HG03469 (cell line): ENCODE measurements at regions not wholly inside any gene's neighbourhood (a gene's known extent, or its start where the extent isn't known, plus 50 kb on each side); places are given as distances from the start of the nearest gene placed in this dataset.

ENCODE experiments used
- ATAC-seq: cut with Tn5 transposase; IDR thresholded peaks from one replicate; pipeline ENCODE4 v1.9.1; 2021; ENCODE audit warnings: mild to moderate bottlenecking, moderate library complexity, moderate number of reproducible peaks; ENCODE audit not compliant: unreplicated experiment

DNA sequence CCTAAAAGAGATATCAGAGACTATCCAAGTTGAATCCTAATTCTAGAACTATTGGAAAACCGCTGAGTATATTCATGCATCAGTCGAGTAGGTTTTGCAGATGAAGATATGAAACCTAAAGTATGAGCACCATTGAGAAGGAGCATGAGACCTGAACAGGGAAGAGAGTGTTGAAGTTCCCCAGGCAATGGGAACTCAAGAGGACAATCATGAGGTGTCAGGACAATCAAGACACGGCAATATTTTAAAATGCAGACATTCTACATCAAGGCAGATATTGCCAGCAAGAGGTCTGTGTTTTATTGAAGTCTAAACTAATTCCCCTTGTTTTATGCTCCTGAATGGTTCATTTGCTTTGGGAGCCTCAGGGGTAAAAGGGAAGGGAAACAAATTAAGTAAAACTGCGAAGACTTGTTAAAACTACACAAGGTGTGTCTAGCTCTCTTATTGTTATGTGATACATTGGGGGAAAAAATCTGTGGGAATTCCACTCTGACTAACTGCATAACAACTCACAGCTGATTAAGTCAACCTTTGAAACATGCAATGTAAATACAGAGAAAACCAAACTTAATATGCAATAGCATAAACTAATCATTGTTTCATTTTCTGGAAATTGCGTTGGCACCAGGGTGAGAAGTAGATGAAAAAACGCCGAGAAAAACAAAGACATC, 347.9 kb upstream of the ADGRL2 start:
- no peak for ATAC-seq

DNA sequence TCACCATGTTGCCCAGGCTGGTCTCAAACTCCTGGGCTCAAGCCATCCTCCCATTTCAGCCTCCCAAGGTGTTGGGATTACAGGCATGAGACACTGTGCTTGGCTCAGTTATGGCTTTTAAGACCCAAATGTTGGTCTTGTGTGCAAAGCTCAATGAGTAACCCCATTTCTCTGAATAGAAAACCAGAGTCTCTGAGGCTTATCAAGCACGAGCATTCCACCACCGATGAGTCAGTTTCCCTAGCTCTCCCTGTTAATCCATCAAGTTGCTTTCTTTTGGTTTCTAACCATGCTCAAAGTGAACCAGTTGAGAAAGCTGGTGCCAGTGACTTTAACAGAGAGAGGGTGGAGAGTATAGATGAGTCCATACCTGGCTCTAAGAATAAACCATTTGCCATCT, 350.9 kb upstream of the ADGRL2 start:
- no peak for ATAC-seq

DNA sequence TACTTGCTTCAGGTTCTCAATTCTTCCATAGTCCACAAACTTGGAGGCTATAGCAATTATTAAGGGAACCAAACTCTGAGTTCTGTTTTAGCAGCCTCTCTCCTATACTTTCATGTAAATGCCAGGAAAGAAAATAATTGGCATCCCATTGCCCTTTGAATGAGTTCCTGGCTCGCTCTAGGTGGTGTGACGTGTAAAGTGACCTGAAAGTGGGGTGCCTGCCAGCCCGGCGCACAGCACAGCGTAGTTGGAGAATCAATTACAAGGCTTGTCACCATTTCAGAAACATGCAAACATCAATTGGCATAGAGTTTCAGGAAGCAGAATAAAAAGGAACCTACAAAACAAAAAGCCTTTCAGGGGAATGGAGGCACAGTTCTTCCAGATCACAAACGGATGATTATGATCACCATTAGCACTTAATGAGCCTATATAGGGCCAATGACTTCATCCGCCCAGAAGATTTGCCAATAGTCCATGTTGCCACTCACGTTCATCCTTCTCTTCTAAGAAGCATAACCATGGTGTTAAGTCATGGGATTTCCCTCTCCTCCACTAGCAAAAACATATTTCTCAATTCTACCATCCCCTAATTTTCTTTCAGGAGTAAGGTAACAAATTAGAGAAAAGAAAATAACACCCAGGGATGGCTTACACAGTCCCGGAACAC, 354.6 kb upstream of the ADGRL2 start:
- ATAC-seq, result no peak

DNA sequence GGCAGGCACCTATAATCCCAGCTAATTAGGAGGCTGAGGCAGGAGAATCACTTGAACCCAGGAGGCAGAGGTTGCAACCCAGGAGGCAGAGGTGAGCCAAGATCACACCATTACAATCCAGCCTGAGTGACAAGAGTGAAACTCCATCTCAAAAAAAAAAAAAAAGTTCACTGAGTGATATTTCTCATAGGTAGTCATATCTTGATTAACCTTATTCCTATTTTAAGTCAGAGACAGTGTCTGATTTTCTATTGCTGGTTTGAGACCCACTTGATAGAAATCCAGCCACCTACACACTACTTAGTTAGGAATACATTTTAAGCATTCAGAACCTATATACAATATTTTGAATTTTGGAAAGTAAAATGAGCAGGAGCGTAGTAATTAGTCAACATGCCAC, 357.4 kb upstream of the ADGRL2 start:
- peak; percentile 32 for ATAC-seq

DNA sequence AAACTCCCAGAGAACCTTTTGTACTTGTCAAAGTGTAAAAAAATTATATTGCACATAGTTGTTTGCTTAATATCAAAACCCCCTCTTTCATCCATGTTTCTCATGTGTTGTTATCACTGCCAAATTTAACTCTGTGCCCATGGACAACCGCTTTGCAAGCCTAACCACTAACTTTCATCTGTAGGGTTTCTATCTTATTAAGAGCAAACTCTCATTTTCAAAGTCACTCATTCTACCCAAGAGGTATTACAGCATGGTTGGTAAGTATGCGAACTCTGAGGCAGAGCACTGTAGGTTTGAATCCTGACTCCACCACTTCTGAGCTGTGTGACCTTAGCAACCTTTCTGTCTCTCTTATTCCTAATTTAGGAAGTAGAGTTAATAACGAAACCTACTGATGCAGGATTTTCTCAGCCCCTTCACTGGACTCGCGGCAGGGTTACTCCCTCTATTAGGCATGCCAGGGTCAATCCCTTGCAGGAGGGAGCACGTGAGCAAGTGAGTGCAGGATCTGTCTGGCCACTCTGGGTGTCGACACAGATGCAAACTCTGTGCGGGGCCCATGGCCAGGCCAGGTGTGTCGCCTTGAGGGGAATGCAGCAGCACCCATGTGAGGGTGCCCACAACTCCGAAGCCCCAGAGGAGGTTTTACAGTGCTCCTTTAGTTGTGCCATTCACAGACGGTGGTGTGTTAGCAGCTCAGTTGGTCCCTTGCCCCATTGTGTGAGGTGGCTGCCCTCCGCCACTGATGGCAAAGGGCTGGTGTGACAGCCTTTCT, 361.5 kb upstream of the ADGRL2 start:
- ATAC-seq, result peak; percentile 43

DNA sequence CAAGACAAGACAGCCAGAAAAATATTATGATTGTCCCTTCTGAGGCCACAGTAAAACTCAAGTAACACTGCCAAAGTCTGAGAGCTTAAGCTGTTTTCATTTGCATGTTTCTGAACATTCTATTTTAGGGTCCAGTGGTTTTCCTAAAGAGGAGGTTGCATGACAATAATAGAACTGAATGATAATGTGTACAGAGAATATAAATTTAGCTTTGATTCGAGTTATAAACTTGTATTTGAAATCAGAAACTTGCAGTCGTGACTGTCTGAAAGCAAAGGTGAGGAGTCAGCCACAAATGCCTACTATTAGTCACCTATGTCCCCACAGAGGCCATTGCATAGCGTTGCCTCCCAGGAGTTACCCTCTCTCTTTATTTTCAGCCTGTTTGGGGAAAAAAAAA, 363.1 kb upstream of the ADGRL2 start:
- peak; percentile 73 for ATAC-seq

DNA sequence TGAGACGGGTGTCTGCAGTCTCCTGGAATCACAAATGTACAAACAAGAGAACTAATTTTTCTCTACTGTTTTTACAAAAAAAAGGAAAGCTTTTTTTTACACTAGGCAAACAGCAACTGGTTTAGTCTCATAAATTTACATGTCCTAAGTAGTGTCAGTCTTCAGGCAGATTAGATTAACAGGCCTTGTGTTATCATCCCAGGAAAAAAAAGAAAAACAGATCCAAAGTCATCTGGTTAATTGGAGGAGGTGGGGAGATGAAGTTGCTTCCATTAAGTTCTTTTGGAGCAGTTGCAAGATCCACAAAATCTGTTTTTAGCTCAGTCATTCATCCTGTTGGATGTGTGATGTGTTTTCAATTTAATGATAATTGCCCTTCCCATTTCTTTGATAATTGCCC, 363.5 kb upstream of the ADGRL2 start:
- no peak for ATAC-seq

DNA sequence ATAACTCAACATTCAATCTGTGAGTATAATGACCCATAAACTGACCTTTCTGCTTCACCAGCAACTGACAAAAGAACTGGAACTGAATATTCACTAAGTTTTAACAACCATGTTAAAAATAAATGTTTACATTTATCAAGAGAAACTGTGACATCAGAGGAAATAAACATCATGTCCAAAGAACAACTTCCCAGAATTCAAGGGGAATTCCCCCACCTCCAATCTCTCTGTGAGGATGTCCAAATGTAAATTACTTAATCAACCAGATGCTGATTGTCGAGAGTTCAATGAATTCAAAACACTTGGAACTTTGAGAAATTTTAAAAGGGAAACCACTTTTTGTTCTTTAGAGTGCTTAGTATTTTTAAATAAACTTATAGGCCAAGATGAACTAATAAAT, 365.6 kb upstream of the ADGRL2 start:
- no peak for ATAC-seq

DNA sequence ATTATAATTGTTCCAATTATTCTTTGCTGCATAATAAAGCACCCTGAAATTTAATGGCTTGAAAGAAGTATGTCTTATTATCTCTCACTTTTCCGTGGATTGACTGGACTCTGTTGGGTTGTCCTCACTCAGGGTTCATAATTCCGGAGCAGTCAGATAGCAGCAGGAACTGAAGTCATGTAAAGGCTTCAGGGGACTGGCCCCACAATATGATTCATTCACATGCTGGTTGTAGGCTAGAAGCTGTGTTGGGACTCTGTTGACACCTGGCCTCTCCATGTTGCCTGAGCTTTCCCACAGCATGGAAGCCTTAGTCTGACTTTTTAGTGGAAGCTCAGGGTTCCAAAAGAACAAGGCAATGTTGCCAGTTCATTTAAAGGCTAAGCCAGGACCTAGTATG, 367.1 kb upstream of the ADGRL2 start:
- no peak for ATAC-seq

DNA sequence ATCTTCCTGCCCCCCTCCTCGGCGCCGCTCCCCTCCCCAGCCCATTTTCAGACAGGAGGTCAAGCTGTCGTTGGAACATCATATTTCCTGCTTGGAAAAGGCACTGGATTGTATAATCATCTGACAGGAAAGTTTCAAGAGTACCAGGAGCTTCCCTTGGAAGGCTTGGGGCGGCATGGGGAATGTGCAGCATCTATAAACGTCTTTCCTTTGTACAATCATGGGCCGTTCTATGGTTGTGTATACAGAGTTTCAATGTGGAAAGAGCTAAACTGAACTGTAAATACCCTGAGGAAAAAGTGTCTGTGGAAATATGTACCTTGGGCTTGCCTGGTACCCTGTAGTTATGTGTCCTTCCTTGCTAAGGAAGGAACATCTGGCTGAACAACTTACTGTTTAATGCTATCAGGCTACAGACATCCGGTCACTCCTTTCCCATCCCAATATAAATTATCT, 368.1 kb upstream of the ADGRL2 start:
- ATAC-seq, result no peak

DNA sequence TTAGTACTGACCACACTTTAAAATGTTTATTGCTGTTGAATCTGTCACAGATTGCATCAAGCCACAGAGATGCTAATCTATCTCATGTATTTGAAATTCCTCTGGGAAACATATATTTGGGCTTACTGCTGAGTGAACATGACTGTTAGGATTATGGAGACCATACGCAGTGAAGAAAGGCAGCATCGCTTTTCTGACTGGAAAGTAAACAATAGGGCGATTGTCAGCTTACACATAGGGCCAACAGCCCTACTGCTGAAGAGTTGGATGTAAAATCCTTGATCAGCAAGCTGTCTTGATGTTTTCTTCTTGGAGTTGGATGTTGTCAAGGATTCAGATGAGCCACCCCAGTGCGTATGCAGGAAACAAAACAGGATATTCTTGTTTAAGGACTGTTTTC, 368.7 kb upstream of the ADGRL2 start:
- ATAC-seq, result no peak

DNA sequence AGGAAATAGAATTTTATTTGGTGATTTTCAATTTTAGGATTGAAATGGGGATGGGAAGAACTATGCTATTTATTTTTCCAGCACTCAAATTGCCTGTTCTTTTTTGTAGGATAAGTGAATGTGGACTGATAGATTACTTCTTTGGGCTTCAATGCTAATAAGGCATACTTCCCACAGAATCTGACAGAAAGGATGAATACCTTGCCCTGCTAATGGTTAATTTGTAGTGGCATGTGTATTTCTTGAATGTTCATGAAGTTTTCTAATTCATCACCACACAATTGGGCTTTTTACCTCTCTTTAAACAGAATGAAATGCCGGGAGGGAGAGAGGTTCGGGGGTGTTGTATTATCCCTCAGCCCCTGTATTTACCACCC, 369.1 kb upstream of the ADGRL2 start:
- ATAC-seq, result no peak

DNA sequence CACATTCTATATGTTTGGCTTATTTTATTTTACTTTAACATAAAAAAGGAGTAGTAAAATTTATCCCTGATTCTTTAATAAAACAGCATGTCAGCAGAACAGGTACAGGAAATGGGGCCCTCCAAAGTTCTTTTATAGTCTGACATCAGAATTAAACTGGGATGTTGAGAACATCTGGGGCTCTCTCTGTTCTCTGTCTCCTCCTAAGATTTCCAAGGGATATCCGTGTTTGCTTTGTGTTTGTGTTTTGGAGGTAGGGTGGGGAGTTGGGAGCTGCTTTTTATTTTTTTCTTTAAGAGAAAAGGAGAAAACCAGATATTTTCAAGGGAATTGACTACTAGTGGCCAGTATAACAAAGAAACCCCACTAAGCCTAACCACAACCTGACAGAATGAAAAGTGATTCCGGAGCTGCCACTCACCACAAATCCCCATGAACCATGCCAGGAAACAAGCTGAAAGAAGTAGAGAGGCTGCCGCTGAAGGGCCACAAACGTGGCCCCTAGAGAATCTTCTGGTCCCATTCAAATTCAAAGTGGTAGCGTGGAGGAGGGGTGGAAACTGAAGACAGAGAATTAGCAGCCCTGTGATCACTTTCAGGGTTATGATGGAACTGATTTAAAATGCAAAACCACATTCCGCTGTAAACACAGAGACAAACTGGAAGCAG, 369.6 kb upstream of the ADGRL2 start:
- peak; percentile 47 for ATAC-seq

DNA sequence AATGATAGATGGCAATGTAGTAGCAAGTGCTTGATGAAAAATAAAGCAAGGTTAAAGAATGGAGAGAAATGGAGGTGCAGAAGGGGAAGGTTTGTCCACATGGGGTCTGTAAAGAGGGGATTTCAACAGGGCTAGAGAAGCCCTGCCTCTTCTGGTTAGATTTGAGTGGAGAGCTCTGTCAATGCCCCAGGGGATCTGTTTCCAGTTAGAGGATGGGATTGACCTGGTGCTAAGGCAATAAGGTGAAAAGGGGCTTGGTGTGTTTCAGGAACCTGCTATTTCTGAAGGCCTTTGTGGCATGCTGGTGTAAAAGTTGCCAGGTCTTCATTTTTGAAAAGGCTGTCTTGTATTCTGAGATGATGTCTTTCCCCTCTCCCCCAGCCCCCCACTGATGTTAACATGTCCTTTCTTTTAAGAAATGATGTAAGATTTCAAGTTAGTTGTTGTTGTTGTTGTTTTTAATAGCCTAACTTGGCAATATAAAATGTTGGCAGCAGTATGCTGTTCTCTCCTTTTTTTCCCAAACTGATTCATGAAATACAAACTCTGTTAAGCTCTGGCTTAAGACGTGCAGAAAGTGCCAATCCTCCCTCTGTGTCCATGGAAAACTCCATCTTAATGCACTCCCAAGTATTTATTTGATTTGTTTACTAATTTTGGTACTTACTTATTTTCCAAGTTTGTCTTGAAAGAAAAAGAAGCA, 370.3 kb upstream of the ADGRL2 start:
- no peak for ATAC-seq

DNA sequence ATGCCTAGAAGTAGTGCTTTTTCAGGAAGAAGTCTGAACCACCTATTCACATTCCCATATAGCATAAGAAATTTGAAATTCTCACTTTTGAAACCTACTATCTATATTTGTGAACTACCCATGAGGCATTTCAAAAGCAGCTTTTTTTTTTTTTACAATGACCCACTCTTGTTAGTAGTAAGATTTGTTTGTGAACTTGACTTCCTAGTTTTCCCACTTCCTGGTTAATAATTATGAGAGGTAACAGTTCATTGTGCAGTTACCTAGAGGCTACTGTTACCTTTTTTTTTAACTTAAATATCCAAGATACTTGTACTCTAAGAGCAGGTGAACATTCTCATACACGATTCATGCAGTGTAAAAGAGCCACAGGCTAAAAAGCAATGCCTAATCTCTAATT, 371.7 kb upstream of the ADGRL2 start:
- ATAC-seq, result no peak

DNA sequence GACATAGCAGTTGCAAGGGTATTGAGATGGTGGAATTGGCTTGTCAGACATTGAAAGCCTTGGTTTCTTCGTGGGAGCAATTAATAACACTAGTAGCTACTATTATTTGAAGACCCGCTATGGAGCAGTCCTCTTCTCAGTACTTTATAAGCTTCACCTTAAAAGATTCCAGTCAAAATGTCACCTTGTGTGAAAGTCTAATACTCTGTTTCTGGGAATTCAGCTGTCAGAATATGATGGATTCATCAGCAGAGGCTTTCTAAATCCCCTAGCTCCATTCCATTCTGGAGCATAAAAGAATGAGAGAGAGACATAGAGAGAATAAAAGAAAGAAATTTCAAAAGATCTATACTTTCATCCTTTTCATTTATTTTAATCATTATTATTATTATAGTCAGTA, 375.9 kb upstream of the ADGRL2 start:
- ATAC-seq, result no peak

DNA sequence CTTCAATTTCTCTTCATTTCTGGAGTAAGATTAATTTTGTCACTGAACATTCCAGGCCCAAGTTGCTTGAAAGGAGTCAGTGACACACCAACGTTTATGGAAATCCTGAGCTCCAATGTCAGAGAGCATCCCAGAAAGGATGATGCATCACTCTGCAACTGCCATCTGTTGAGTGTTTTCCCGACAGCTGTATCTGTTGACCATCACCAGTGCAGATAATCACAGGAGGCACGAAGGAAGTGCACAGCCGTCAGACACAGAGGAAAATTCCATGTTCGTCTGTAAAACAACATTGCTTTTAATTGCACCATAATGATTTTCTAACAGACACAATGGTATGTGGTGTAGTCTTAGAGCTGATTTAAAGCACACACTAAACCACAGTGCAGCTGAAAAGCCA, 376.7 kb upstream of the ADGRL2 start:
- ATAC-seq, result no peak

DNA sequence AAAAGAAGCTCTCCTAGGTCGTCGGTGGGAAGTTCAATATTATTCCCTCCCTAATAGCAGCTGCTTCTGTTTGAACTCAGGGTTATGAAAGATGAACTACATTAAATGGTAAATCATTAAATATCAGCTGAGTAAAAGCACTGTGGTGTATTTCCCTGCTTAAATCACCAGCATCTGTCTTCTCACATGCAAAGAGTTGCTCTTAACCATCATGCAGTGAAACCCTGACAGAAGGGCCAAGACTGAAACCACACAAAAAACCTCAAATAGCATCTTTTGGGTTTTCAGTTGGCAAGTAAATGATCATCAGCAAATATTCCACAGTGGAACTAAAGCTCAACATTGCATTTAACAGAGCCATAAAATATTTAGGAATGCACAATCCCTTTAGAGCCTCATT, 380.0 kb upstream of the ADGRL2 start:
- ATAC-seq, result peak; percentile 85

DNA sequence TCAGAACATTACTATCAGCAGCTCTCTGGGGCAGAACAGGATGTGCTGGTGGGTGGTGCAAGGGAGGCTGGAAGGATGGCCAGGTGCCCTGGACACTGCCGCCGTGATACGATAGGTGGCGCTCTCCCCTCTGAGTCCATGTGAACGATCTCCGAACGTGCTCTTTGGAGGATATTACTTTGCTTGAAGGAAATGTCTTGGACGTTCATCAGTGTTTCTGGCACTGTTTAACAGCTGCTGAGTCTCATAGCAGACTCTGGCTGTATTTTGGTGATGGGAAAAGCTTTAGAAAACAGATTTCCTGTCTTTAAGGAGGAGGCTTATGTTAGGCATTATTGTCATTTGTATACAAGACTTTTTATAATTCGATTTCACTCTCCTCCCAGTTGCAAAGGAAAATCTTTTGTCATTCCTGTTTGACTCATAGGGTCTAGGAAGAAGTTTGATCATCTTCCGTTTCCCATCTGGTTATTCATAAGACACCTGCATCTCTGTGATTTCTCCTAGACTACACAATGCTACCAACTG, 386.2 kb upstream of the ADGRL2 start:
- peak; percentile 96 for ATAC-seq

DNA sequence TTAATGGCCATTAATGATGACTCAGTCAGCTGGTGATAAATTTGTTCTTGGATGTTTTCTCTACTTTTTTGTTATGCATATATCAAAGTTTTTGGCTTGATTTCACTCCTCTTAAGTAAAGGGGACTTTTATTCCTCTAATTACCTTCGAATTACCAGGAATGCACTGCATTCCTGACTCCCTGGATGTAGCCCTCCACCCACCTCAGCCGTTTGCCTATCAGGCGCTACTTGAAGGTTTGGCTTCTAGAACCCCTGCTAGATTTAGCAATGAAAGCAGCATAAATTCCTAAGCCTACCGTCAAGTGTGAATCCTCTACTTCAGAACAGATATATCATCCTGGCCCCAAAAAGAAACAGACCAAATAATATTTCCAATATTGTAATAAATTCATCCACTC, 387.8 kb upstream of the ADGRL2 start:
- ATAC-seq, result no peak

DNA sequence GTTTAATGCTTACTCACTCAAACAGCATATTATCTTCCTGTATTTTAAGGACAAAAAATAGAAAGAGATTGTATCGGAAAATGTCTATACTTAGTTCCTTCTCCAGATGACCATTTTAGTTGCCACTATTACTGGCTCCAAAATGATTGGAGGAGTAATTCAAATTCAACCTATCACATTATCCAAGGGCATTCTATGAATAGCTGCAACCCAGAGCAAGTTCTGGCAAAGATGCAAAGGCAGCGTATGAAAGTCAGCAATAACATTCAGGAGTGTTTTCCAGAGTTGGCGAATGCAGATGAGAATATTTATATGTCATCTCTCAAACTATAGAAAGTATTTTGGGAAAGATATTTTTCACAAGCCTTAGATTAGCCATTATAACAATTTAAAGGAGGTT, 389.8 kb upstream of the ADGRL2 start:
- no peak for ATAC-seq
